ENCODE measurements at regions not wholly inside any gene's neighbourhood (a gene's known extent, or its start where the extent isn't known, plus 50 kb on each side); places are given as distances from the start of the nearest gene placed in this dataset.

DNA sequence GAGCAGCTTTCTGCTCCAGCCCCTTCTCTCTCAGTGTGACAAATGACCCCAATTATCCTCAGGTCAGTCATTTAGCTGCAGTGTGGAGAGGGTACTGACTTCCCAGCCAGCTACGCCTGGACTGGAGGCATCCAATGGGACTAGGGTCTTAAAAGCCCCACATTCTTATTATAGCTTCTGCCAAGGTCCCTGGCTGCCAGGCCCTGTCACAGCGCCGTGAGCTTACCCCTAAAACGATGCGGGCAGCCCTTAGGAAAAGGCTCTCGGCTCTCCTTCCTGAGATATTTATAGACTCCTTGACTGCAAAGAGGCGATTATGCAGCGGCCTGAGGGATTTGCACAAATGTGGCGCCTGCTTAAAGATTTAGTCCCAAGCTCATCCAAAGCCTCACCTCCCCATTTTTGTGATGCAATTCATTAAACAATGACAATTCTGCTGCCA is 69.2 kb upstream of the EDAR start:
- ATAC-seq (no peak), DNase-seq (ENCODE audit: low spot score) (no peak)
- ChIA-PET CTCF (interaction anchor here (0.9 to 1.3 kb wide), 2 partner anchors 9 to 113 kb away, joined by 3 to 4 read pairs; no protein-coding TSS in a partner anchor), POLR2A (no interaction called here)
- H3K27me3 Mint-ChIP-seq (ENCODE audit: low read depth) = no peaks in the 10 kb centered on the region
- H3K4me3 Mint-ChIP-seq = no peak overlapping the region
- H3K4me1 Mint-ChIP-seq = peaks cover 13% of the 10 kb centered on the region
- no peak overlapping the region for H3K27ac Mint-ChIP-seq
- no peaks in the 10 kb centered on the region for H3K36me3 Mint-ChIP-seq
- no peaks in the 10 kb centered on the region for H3K9me3 Mint-ChIP-seq
- no peak for TF ChIP-seq EMX1 (CRISPR knock-in tag; IDR thresholded peaks at IDR 0.05)
- TF ChIP-seq AFF4 (CRISPR knock-in tag; IDR thresholded peaks at IDR 0.05; ENCODE audit: borderline replicate concordance) = no peak
- TF ChIP-seq, protein P1, sequence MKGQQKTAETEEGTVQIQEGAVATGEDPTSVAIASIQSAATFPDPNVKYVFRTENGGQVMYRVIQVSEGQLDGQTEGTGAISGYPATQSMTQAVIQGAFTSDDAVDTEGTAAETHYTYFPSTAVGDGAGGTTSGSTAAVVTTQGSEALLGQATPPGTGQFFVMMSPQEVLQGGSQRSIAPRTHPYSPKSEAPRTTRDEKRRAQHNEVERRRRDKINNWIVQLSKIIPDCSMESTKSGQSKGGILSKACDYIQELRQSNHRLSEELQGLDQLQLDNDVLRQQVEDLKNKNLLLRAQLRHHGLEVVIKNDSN (CRISPR knock-in tag; IDR thresholded peaks at IDR 0.05) = no peak
- TF ChIP-seq PREB (CRISPR knock-in tag; IDR thresholded peaks at IDR 0.05; ENCODE audit: borderline replicate concordance) = no peak
- TF ChIP-seq TEAD1 (CRISPR knock-in tag; IDR thresholded peaks at IDR 0.05) = no peak
- TF ChIP-seq, protein P2, sequence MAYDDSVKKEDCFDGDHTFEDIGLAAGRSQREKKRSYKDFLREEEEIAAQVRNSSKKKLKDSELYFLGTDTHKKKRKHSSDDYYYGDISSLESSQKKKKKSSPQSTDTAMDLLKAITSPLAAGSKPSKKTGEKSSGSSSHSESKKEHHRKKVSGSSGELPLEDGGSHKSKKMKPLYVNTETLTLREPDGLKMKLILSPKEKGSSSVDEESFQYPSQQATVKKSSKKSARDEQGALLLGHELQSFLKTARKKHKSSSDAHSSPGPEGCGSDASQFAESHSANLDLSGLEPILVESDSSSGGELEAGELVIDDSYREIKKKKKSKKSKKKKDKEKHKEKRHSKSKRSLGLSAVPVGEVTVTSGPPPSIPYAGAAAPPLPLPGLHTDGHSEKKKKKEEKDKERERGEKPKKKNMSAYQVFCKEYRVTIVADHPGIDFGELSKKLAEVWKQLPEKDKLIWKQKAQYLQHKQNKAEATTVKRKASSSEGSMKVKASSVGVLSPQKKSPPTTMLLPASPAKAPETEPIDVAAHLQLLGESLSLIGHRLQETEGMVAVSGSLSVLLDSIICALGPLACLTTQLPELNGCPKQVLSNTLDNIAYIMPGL (CRISPR knock-in tag; IDR thresholded peaks at IDR 0.05) = no peak
- TF ChIP-seq NR2C2 (CRISPR knock-in tag; IDR thresholded peaks at IDR 0.05) = no peak
- no peak for TF ChIP-seq SMAD3 (CRISPR knock-in tag; IDR thresholded peaks at IDR 0.05; ENCODE audit: borderline replicate concordance)
- TF ChIP-seq TCF7 (CRISPR knock-in tag; IDR thresholded peaks at IDR 0.05; ENCODE audit: low read depth) = no peak
- no peak for TF ChIP-seq IRF2 (CRISPR knock-in tag; IDR thresholded peaks at IDR 0.05; ENCODE audit: borderline replicate concordance, low read depth)
- TF ChIP-seq NR1H2 (CRISPR knock-in tag; IDR thresholded peaks at IDR 0.05) = no peak
- no peak for TF ChIP-seq ZBTB43 (CRISPR knock-in tag; IDR thresholded peaks at IDR 0.05)
- TF ChIP-seq STAT6 (CRISPR knock-in tag; conservative IDR thresholded peaks at IDR 0.05; ENCODE audit: low read depth) = no peak
- TF ChIP-seq ZNF396 (CRISPR knock-in tag; IDR thresholded peaks at IDR 0.05; ENCODE audit: borderline replicate concordance) = no peak
- TF ChIP-seq ARID4B (CRISPR knock-in tag; IDR thresholded peaks at IDR 0.05; ENCODE audit: borderline replicate concordance) = no peak
- no peak for TF ChIP-seq ZNF416 (CRISPR knock-in tag; IDR thresholded peaks at IDR 0.05)
- TF ChIP-seq, protein P3, sequence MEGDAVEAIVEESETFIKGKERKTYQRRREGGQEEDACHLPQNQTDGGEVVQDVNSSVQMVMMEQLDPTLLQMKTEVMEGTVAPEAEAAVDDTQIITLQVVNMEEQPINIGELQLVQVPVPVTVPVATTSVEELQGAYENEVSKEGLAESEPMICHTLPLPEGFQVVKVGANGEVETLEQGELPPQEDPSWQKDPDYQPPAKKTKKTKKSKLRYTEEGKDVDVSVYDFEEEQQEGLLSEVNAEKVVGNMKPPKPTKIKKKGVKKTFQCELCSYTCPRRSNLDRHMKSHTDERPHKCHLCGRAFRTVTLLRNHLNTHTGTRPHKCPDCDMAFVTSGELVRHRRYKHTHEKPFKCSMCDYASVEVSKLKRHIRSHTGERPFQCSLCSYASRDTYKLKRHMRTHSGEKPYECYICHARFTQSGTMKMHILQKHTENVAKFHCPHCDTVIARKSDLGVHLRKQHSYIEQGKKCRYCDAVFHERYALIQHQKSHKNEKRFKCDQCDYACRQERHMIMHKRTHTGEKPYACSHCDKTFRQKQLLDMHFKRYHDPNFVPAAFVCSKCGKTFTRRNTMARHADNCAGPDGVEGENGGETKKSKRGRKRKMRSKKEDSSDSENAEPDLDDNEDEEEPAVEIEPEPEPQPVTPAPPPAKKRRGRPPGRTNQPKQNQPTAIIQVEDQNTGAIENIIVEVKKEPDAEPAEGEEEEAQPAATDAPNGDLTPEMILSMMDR (IDR thresholded peaks at IDR 0.05) = no peak
- no peak for TF ChIP-seq E2F1 (CRISPR knock-in tag; IDR thresholded peaks at IDR 0.05)

All from WTC11 (cell line).